ENCODE measurements at regions not wholly inside any gene's neighbourhood (a gene's known extent, or its start where the extent isn't known, plus 50 kb on each side); places are given as distances from the start of the nearest gene placed in this dataset.

DNA sequence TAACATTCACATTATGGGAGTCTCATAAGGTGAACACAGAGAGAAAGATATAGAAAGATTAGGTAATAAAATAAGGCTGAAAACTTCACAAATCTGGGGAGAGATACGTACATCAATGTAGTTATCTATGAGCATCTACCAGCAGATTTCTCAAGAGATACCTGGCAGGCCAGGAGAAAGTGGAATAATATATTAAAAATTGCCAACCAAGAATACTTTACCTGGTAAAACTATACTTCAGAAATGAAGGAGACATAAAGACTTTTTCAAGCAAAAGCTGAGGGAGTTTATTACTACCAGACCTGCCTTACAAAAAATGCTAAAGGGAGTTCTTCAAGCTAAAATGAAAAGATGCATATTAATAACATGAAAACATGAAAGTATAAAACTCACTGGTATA is 78.8 kb upstream of the COMTD1 start:
- no peaks in the 10 kb centered on the region for H3K27me3 ChIP-seq (ENCODE audit: control insufficient read depth, insufficient read depth, low read length, poor library complexity, severe bottlenecking)
- DNase-seq = no peak
- Mint-ChIP-seq H3K4me1 (no peaks in the 10 kb centered on the region), H3K36me3 (ENCODE audit: low read depth) (no peaks in the 10 kb centered on the region), H3K27me3 (ENCODE audit: insufficient read depth) (no peaks in the 10 kb centered on the region), H3K9me3 (peaks cover 13% of the 10 kb centered on the region), H3K27ac (no peak overlapping the region), H3K4me3 (no peak overlapping the region)
- TF ChIP-seq, protein P1, sequence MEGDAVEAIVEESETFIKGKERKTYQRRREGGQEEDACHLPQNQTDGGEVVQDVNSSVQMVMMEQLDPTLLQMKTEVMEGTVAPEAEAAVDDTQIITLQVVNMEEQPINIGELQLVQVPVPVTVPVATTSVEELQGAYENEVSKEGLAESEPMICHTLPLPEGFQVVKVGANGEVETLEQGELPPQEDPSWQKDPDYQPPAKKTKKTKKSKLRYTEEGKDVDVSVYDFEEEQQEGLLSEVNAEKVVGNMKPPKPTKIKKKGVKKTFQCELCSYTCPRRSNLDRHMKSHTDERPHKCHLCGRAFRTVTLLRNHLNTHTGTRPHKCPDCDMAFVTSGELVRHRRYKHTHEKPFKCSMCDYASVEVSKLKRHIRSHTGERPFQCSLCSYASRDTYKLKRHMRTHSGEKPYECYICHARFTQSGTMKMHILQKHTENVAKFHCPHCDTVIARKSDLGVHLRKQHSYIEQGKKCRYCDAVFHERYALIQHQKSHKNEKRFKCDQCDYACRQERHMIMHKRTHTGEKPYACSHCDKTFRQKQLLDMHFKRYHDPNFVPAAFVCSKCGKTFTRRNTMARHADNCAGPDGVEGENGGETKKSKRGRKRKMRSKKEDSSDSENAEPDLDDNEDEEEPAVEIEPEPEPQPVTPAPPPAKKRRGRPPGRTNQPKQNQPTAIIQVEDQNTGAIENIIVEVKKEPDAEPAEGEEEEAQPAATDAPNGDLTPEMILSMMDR (conservative IDR thresholded peaks at IDR 0.05) = no peak
- H3K27ac ChIP-seq (ENCODE audit: low read depth, low read length) = no peak overlapping the region
- no peaks in the 10 kb centered on the region for H3K9me3 ChIP-seq (ENCODE audit: control insufficient read depth, low read length)
- WGBS, 2 experiments (ENCODE audit: insufficient coverage in 1 of 2, insufficient read length in 1 of 2) = 93% methylated on average over 1 of the region's 1 CpG; no CpG with 5 or more reads in 1 of the 2 experiments
- no peaks in the 10 kb centered on the region for H3K36me3 ChIP-seq (ENCODE audit: control insufficient read depth, insufficient read depth, low read length)
- no peak overlapping the region for H3K9ac ChIP-seq (ENCODE audit: extremely low read depth, low read length, poor library complexity, severe bottlenecking)
- H3K4me3 ChIP-seq (ENCODE audit: low read length) = no peak overlapping the region
- no peaks in the 10 kb centered on the region for H3K4me1 ChIP-seq (ENCODE audit: control insufficient read depth, insufficient read depth, low read length)

DNA sequence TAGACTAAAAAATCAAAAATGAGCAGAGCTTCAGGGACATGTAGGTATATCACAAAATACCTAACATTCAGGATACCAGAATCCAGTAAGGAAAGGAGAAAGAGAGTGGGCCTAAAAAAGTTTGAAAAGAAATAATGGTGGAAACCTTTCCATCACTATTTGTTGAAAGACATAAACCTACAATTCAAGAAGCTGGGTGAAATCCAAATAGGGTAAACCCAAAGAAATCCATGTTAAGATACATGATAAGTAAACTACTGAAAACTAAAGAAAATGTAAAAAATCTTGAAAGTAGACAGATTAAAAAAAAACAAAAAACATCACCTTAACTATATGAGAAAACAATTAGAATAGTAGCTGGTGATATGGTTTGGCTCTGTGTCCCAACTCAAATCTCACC is 76.7 kb upstream of the COMTD1 start:
- Mint-ChIP-seq H3K36me3 (ENCODE audit: low read depth) (no peaks in the 10 kb centered on the region), H3K4me3 (no peak overlapping the region)
- TF ChIP-seq, protein P1 (conservative IDR thresholded peaks at IDR 0.05) = no peak

DNA sequence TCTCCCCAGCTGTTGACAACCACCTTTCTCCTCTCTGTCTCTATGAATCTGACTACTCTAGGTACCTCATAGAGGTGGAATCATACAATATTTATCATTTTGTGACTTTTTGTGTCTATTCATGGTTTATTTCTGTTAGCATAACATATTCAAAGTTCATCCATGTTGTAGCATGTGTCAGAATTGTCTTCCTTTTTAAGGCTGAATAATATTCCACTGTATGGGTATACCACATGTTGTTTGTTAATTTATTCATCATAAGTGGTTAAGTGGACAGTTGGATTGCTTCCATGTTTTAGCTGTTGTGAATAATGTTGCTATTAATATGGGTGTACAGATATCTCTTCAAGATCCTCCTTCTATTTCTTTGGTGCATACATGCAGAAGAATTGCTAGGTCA is 69.9 kb upstream of the COMTD1 start:
- H3K9me3 Mint-ChIP-seq = peaks cover 33% of the 10 kb centered on the region
- Histone ChIP-seq H3K27me3 (ENCODE audit: control insufficient read depth, insufficient read depth, low read length, poor library complexity, severe bottlenecking) (no peaks in the 10 kb centered on the region), H3K9ac (ENCODE audit: extremely low read depth, low read length, poor library complexity, severe bottlenecking) (no peak overlapping the region), H3K4me3 (ENCODE audit: low read length) (no peak overlapping the region), H3K36me3 (ENCODE audit: control insufficient read depth, insufficient read depth, low read length) (no peaks in the 10 kb centered on the region), H3K4me1 (ENCODE audit: control insufficient read depth, insufficient read depth, low read length) (no peaks in the 10 kb centered on the region), H3K9me3 (ENCODE audit: control insufficient read depth, low read length) (peaks cover 24% of the 10 kb centered on the region), H3K27ac (ENCODE audit: low read depth, low read length) (no peak overlapping the region)
- TF ChIP-seq, protein P1 (conservative IDR thresholded peaks at IDR 0.05) = no peak
- no peak for DNase-seq
- H3K4me1 Mint-ChIP-seq = no peaks in the 10 kb centered on the region
- no peak overlapping the region for H3K4me3 Mint-ChIP-seq
- H3K27me3 Mint-ChIP-seq (ENCODE audit: insufficient read depth) = no peaks in the 10 kb centered on the region
- H3K27ac Mint-ChIP-seq = no peak overlapping the region
- H3K36me3 Mint-ChIP-seq (ENCODE audit: low read depth) = no peaks in the 10 kb centered on the region

More for the DNA sequence above, 76.7 kb upstream of the COMTD1 start:
- Histone ChIP-seq H3K4me1 (ENCODE audit: control insufficient read depth, insufficient read depth, low read length) (no peaks in the 10 kb centered on the region), H3K27me3 (ENCODE audit: control insufficient read depth, insufficient read depth, low read length, poor library complexity, severe bottlenecking) (no peaks in the 10 kb centered on the region), H3K27ac (ENCODE audit: low read depth, low read length) (no peak overlapping the region), H3K36me3 (ENCODE audit: control insufficient read depth, insufficient read depth, low read length) (no peaks in the 10 kb centered on the region), H3K4me3 (ENCODE audit: low read length) (no peak overlapping the region), H3K9ac (ENCODE audit: extremely low read depth, low read length, poor library complexity, severe bottlenecking) (no peak overlapping the region), H3K9me3 (ENCODE audit: control insufficient read depth, low read length) (no peaks in the 10 kb centered on the region)
- DNase-seq = no peak
- Mint-ChIP-seq H3K4me1 (no peaks in the 10 kb centered on the region), H3K9me3 (peaks cover 21% of the 10 kb centered on the region), H3K27ac (no peak overlapping the region), H3K27me3 (ENCODE audit: insufficient read depth) (no peaks in the 10 kb centered on the region)
